CD4-positive, alpha-beta memory T cell (primary cell): ENCODE measurements at regions not wholly inside any gene's neighbourhood (a gene's known extent, or its start where the extent isn't known, plus 50 kb on each side); places are given as distances from the start of the nearest gene placed in this dataset.
A peak's percentile ranks its signal among the peaks of the same experiment; 100 is the strongest.

Experiments used
- CTCF ChIA-PET: fragments of 350-600 bp; sonication (Branson Sonifier 250); formaldehyde crosslinking; loops from one replicate; lab custom pipeline; 2021; ENCODE audit warnings: inconsistent platforms; ENCODE audit not compliant: partially characterized antibody; lab: Charles Lee
- POLR2A ChIA-PET: fragments of 350-600 bp; sonication (Branson Sonifier 250); formaldehyde crosslinking; loops from one replicate; lab custom pipeline; 2021; ENCODE audit not compliant: partially characterized antibody; lab: Charles Lee
- DNase-seq, 5 donors: peaks; one replicate each; pipeline versions ENCODE4 v3.0.0 to v3.0.0-alpha.2; 2020 to 2022; ENCODE audit warnings: mixed read lengths in 1 of 5
- H3K27ac ChIP-seq: one replicate; pipeline ENCODE4 v1.7.0; 2013; ENCODE audit warnings: low read depth, low read length
- H3K27me3 ChIP-seq: 2 replicates; pipeline ENCODE4 v1.7.0; 2013; ENCODE audit warnings: mild to moderate bottlenecking, low read length, moderate library complexity; ENCODE audit not compliant: insufficient read depth
- H3K36me3 ChIP-seq: 2 replicates; pipeline ENCODE4 v1.7.0; 2013; ENCODE audit warnings: mild to moderate bottlenecking, low read length, moderate library complexity; ENCODE audit not compliant: insufficient read depth
- H3K4me1 ChIP-seq: 2 replicates; pipeline ENCODE4 v1.7.0; 2013; ENCODE audit warnings: mild to moderate bottlenecking, low read length, moderate library complexity; ENCODE audit not compliant: insufficient read depth
- H3K4me3 ChIP-seq, 2 donors: one replicate each; pipeline ENCODE4 v1.7.0; 2013; ENCODE audit warnings: low read length in 2 of 2, mild to moderate bottlenecking in 1 of 2
- H3K9me3 ChIP-seq, 2 donors: one replicate each; pipeline ENCODE4 v1.7.0; 2013; ENCODE audit warnings: low read length in 2 of 2, control low read depth in 1 of 2; ENCODE audit not compliant: control insufficient read depth in 1 of 2
- H3K27ac Mint-ChIP-seq, 7 donors: one replicate each; pipeline ENCODE4 v1.8.0; 2020 to 2021; ENCODE audit warnings: mixed read lengths in 7 of 7, mild to moderate bottlenecking in 6 of 7, inconsistent platforms in 3 of 7, moderate library complexity in 3 of 7
- H3K27me3 Mint-ChIP-seq, 2 donors: one replicate each; pipeline ENCODE4 v1.8.0; 2020 to 2021; ENCODE audit warnings: mixed read lengths in 2 of 2
- H3K36me3 Mint-ChIP-seq, 2 donors: one replicate each; pipeline ENCODE4 v1.8.0; 2020 to 2021; ENCODE audit warnings: mixed read lengths in 2 of 2, inconsistent platforms in 1 of 2, mild to moderate bottlenecking in 1 of 2
- H3K4me1 Mint-ChIP-seq, 4 donors: one replicate each; pipeline ENCODE4 v1.8.0; 2020 to 2021; ENCODE audit warnings: mixed read lengths in 4 of 4, mild to moderate bottlenecking in 1 of 4
- H3K4me3 Mint-ChIP-seq, 8 donors: one replicate each; pipeline ENCODE4 v1.8.0; 2020 to 2021; ENCODE audit warnings: mixed read lengths in 8 of 8, mild to moderate bottlenecking in 7 of 8, moderate library complexity in 6 of 8, inconsistent platforms in 3 of 8
- H3K9me3 Mint-ChIP-seq, 8 donors: one replicate each; pipeline ENCODE4 v1.8.0; 2020 to 2021; ENCODE audit warnings: mixed read lengths in 8 of 8, mild to moderate bottlenecking in 5 of 8, inconsistent platforms in 3 of 8, moderate library complexity in 1 of 8
- intact Hi-C: fragments of 100-400 bp; cut with micrococcal nuclease; formaldehyde crosslinking; loops from one replicate; pipeline ENCODE4 v1.15.1; 2023

GRCh38 chr12:24431872-24432271 lies 482.4 kb upstream of the SOX5 start:
- H3K4me1 Mint-ChIP-seq: no peaks in the 10 kb centered on the region
- Histone ChIP-seq H3K4me3 (no peak overlapping the region), H3K27me3 (no peaks in the 10 kb centered on the region), H3K4me1 (no peaks in the 10 kb centered on the region), H3K27ac (no peak overlapping the region), H3K36me3 (no peaks in the 10 kb centered on the region), H3K9me3 (no peaks in the 10 kb centered on the region)
- peaks cover 0 to 5% (median 2%) of the 10 kb centered on the region in 8 donors for H3K9me3 Mint-ChIP-seq
- DNase-seq: no peak
- no peak overlapping the region for H3K4me3 Mint-ChIP-seq
- ChIA-PET POLR2A (no interaction called here), CTCF (no interaction called here)
- no peak overlapping the region for H3K27ac Mint-ChIP-seq
- H3K27me3 Mint-ChIP-seq: no peaks in the 10 kb centered on the region
- intact Hi-C loops: no loop called here
- H3K36me3 Mint-ChIP-seq: no peaks in the 10 kb centered on the region

DNA sequence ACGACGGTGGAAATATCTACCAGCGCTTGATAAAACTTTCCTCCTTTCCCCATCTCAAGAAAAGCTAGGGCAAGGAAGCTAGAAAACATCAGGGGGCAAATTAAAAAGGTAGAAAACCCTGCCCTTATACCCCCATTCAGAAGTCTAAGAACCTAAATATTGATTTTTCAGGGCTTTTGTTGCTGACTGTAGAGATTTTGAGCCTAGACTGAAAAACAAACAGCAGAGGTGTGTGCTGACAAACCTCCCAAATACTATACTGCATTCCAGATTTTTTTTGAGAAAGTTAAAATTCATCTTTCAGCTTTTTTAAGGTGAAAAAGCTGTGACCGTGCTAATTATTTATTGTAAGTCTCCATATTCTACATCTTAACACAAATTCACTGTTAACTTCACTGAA lies 478.3 kb upstream of the SOX5 start:
- H3K9me3 Mint-ChIP-seq: peaks cover 0 to 4% (median 0%) of the 10 kb centered on the region in 8 donors
- H3K27me3 Mint-ChIP-seq: no peaks in the 10 kb centered on the region
- POLR2A ChIA-PET: no interaction called here

GRCh38 chr12:24425601-24425970 lies 476.1 kb upstream of the SOX5 start:
- Mint-ChIP-seq H3K27ac (no peak overlapping the region), H3K9me3 (peaks cover 0 to 4% (median 0%) of the 10 kb centered on the region in 8 donors), H3K36me3 (no peaks in the 10 kb centered on the region), H3K4me1 (peaks cover 0 to 3% (median 0%) of the 10 kb centered on the region in 4 donors), H3K27me3 (no peaks in the 10 kb centered on the region), H3K4me3 (no peak overlapping the region)
- Histone ChIP-seq H3K4me3 (no peak overlapping the region), H3K36me3 (no peaks in the 10 kb centered on the region), H3K4me1 (no peaks in the 10 kb centered on the region), H3K9me3 (no peaks in the 10 kb centered on the region), H3K27me3 (no peaks in the 10 kb centered on the region), H3K27ac (no peak overlapping the region)
- intact Hi-C loops: no loop called here
- DNase-seq: no peak
- CTCF ChIA-PET: no interaction called here
- POLR2A ChIA-PET: no interaction called here

More for the DNA sequence above, 478.3 kb upstream of the SOX5 start:
- Histone ChIP-seq H3K4me1 (no peaks in the 10 kb centered on the region), H3K27me3 (no peaks in the 10 kb centered on the region), H3K36me3 (no peaks in the 10 kb centered on the region), H3K27ac (no peak overlapping the region), H3K9me3 (no peaks in the 10 kb centered on the region), H3K4me3 (no peak overlapping the region)
- intact Hi-C loops: no loop called here
- H3K36me3 Mint-ChIP-seq: no peaks in the 10 kb centered on the region
- H3K4me1 Mint-ChIP-seq: peaks cover 0 to 3% (median 0%) of the 10 kb centered on the region in 4 donors
- no peak overlapping the region for H3K4me3 Mint-ChIP-seq
- CTCF ChIA-PET: no interaction called here
- no peak for DNase-seq
- no peak overlapping the region for H3K27ac Mint-ChIP-seq

- no peak overlapping the region for H3K27ac ChIP-seq
- H3K36me3 ChIP-seq: no peaks in the 10 kb centered on the region
- Mint-ChIP-seq H3K27me3 (no peaks in the 10 kb centered on the region), H3K36me3 (no peaks in the 10 kb centered on the region), H3K27ac (no peak overlapping the region), H3K9me3 (peaks cover 0 to 4% (median 0%) of the 10 kb centered on the region in 8 donors), H3K4me3 (no peak overlapping the region), H3K4me1 (peaks cover 0 to 3% (median 0%) of the 10 kb centered on the region in 4 donors)
- DNase-seq: no peak
- H3K4me3 ChIP-seq: no peak overlapping the region
- no peaks in the 10 kb centered on the region for H3K9me3 ChIP-seq
- POLR2A ChIA-PET: no interaction called here
- H3K4me1 ChIP-seq: no peaks in the 10 kb centered on the region
- CTCF ChIA-PET: no interaction called here
- no peaks in the 10 kb centered on the region for H3K27me3 ChIP-seq
- intact Hi-C loops: no loop called here
Measured at GRCh38 chr12:24424889-24425600, 475.6 kb upstream of the SOX5 start.

DNA sequence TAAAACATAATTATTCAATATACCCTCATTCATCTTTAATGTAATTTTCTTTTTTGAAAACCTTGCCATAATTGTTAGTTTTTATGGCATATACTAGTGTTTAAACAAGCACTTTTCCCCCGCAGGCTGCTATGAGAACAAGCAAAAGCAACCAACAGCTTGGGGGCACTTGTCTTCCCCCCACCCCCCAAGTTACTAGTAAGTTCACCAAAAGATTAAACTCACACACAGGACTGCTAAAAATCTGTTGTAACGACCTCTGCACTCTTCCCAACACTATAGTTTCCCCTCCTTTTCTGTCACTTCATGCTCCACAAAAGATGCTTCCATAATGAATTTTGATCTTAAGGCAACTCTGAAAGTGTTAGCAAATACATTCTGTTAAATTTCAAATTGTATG lies 474.9 kb upstream of the SOX5 start:
- no peak for DNase-seq
- H3K9me3 Mint-ChIP-seq: peaks cover 0 to 4% (median 0%) of the 10 kb centered on the region in 8 donors
- H3K27me3 ChIP-seq: no peaks in the 10 kb centered on the region
- H3K4me1 Mint-ChIP-seq: peaks cover 0 to 3% (median 0%) of the 10 kb centered on the region in 4 donors
- no peak overlapping the region for H3K4me3 ChIP-seq
- intact Hi-C loops: no loop called here
- CTCF ChIA-PET: no interaction called here
- no peak overlapping the region for H3K4me3 Mint-ChIP-seq
- no peaks in the 10 kb centered on the region for H3K9me3 ChIP-seq
- POLR2A ChIA-PET: no interaction called here
- H3K36me3 Mint-ChIP-seq: no peaks in the 10 kb centered on the region
- H3K27ac ChIP-seq: no peak overlapping the region
- no peaks in the 10 kb centered on the region for H3K27me3 Mint-ChIP-seq
- H3K27ac Mint-ChIP-seq: no peak overlapping the region
- H3K36me3 ChIP-seq: no peaks in the 10 kb centered on the region
- H3K4me1 ChIP-seq: no peaks in the 10 kb centered on the region

- intact Hi-C loops: no loop called here
- H3K4me1 ChIP-seq: no peaks in the 10 kb centered on the region
- POLR2A ChIA-PET: no interaction called here
Measured at GRCh38 chr12:24423611-24424010, 474.1 kb upstream of the SOX5 start.

GRCh38 chr12:24421759-24422158 lies 472.3 kb upstream of the SOX5 start:
- Mint-ChIP-seq H3K4me3 (no peak overlapping the region), H3K9me3 (peaks cover 0 to 4% (median 0%) of the 10 kb centered on the region in 8 donors), H3K27me3 (no peaks in the 10 kb centered on the region), H3K27ac (peak overlapping the region in 1 of 7 donors; percentile 68), H3K4me1 (peaks cover 0 to 3% (median 0%) of the 10 kb centered on the region in 4 donors), H3K36me3 (no peaks in the 10 kb centered on the region)
- H3K27me3 ChIP-seq: no peaks in the 10 kb centered on the region
- no peaks in the 10 kb centered on the region for H3K4me1 ChIP-seq
- no peaks in the 10 kb centered on the region for H3K36me3 ChIP-seq
- POLR2A ChIA-PET: no interaction called here
- intact Hi-C loops: no loop called here
- CTCF ChIA-PET: no interaction called here
- no peaks in the 10 kb centered on the region for H3K9me3 ChIP-seq
- no peak overlapping the region for H3K27ac ChIP-seq
- H3K4me3 ChIP-seq: no peak overlapping the region
- DNase-seq: no peak

More at GRCh38 chr12:24423611-24424010, 474.1 kb upstream of the SOX5 start:
- H3K27me3 ChIP-seq: no peaks in the 10 kb centered on the region
- no peak overlapping the region for H3K4me3 Mint-ChIP-seq
- H3K9me3 ChIP-seq: no peaks in the 10 kb centered on the region
- H3K9me3 Mint-ChIP-seq: peaks cover 0 to 4% (median 0%) of the 10 kb centered on the region in 8 donors
- H3K4me1 Mint-ChIP-seq: peaks cover 0 to 3% (median 0%) of the 10 kb centered on the region in 4 donors
- CTCF ChIA-PET: no interaction called here
- H3K27ac Mint-ChIP-seq: no peak overlapping the region
- H3K4me3 ChIP-seq: no peak overlapping the region
- no peaks in the 10 kb centered on the region for H3K36me3 Mint-ChIP-seq
- H3K36me3 ChIP-seq: no peaks in the 10 kb centered on the region
- H3K27me3 Mint-ChIP-seq: no peaks in the 10 kb centered on the region
- no peak overlapping the region for H3K27ac ChIP-seq
- DNase-seq: no peak
